Keratinocyte (primary cell): ENCODE measurements at regions not wholly inside any gene's neighbourhood (a gene's known extent, or its start where the extent isn't known, plus 50 kb on each side); places are given as distances from the start of the nearest gene placed in this dataset.

Experiments used
- DNase-seq: peaks from one replicate; pipeline ENCODE4 v3.0.0-alpha.2; 2011; ENCODE audit warnings: low read depth, missing footprints, low spot score
- FAIRE-seq: peaks from 2 replicates; lab custom pipeline; 2011; peaks lifted over from hg19 to GRCh38; lab: Jason Lieb, UNC
- H2AFZ ChIP-seq: 2 replicates; pipeline ENCODE4 v1.6.0; 2012; ENCODE audit warnings: low read length, control low read depth, inconsistent platforms; ENCODE audit not compliant: control insufficient read depth
- H3K27ac ChIP-seq: 2 replicates; pipeline ENCODE4 v1.5.1; 2011; ENCODE audit warnings: low read length; ENCODE audit not compliant: control insufficient read depth, insufficient read depth
- H3K27me3 ChIP-seq: 3 replicates; pipeline ENCODE4 v1.6.0; 2011; ENCODE audit warnings: low read length; ENCODE audit not compliant: control insufficient read depth, insufficient read depth; ENCODE audit errors: extremely low read depth
- H3K36me3 ChIP-seq, 2 experiments: 2 replicates in 1 of 2; 3 replicates in 1 of 2; pipeline ENCODE4 v1.5.1; 2011; ENCODE audit warnings: low read length in 2 of 2, mild to moderate bottlenecking in 1 of 2; ENCODE audit not compliant: control insufficient read depth in 2 of 2, insufficient read depth in 2 of 2; ENCODE audit errors: extremely low read depth in 1 of 2
- H3K4me1 ChIP-seq: 3 replicates; pipeline ENCODE4 v1.5.1; 2011; ENCODE audit warnings: low read length; ENCODE audit not compliant: control insufficient read depth, insufficient read depth; ENCODE audit errors: extremely low read depth
- H3K4me2 ChIP-seq: 3 replicates; pipeline ENCODE4 v1.6.0; 2011; ENCODE audit warnings: low read depth, low read length; ENCODE audit not compliant: control insufficient read depth, insufficient read depth; ENCODE audit errors: extremely low read depth
- H3K4me3 ChIP-seq, 3 experiments: fragments of 200-600 bp in 1 of 3; sonication (generic) in 1 of 3; 2 replicates in 2 of 3; 3 replicates in 1 of 3; pipeline ENCODE4 v1.5.1; 2011 to 2016; ENCODE audit warnings: low read length in 3 of 3, mild to moderate bottlenecking in 3 of 3, control low read depth in 2 of 3, inconsistent platforms in 1 of 3, low read depth in 1 of 3, mixed read lengths in 1 of 3, mixed run types in 1 of 3, moderate library complexity in 1 of 3; ENCODE audit not compliant: control insufficient read depth in 2 of 3, insufficient read depth in 2 of 3; ENCODE audit errors: extremely low read depth in 1 of 3
- H3K79me2 ChIP-seq: 2 replicates; pipeline ENCODE4 v1.6.0; 2012; ENCODE audit warnings: low read length; ENCODE audit not compliant: control insufficient read depth, insufficient read depth
- H3K9ac ChIP-seq: 3 replicates; pipeline ENCODE4 v1.6.0; 2011; ENCODE audit warnings: low read length; ENCODE audit not compliant: control insufficient read depth, insufficient read depth; ENCODE audit errors: extremely low read depth
- H3K9me1 ChIP-seq: 3 replicates; pipeline ENCODE4 v1.6.0; 2011; ENCODE audit warnings: low read length; ENCODE audit not compliant: control insufficient read depth, insufficient read depth; ENCODE audit errors: extremely low read depth
- H3K9me3 ChIP-seq: 2 replicates; pipeline ENCODE4 v1.5.1; 2012; ENCODE audit warnings: low read depth, low read length; ENCODE audit not compliant: control insufficient read depth
- H4K20me1 ChIP-seq: 3 replicates; pipeline ENCODE4 v1.6.0; 2011; ENCODE audit warnings: low read length; ENCODE audit not compliant: control insufficient read depth, insufficient read depth; ENCODE audit errors: extremely low read depth
- CTCF ChIP-seq, 3 experiments: IDR thresholded peaks in 1 of 3; conservative IDR thresholded peaks in 1 of 3; optimal IDR thresholded peaks in 1 of 3; 2 replicates in 2 of 3; 3 replicates in 1 of 3; pipeline versions ENCODE3 to v1.5.1; 2011; ENCODE audit warnings: low read length in 3 of 3, mild to moderate bottlenecking in 3 of 3, moderate library complexity in 2 of 3, control low read depth in 1 of 3, inconsistent platforms in 1 of 3; ENCODE audit not compliant: insufficient read depth in 2 of 3; ENCODE audit errors: extremely low read depth in 1 of 3
- EZH2 ChIP-seq: IDR thresholded peaks from one replicate; pipeline ENCODE4 v1.6.1; 2012; ENCODE audit warnings: inconsistent platforms, mild to moderate bottlenecking, low read length, moderate library complexity
- dilution Hi-C: fragments of 300-500 bp; cut with MboI; formaldehyde crosslinking; loops from one replicate; pipeline ENCODE4 v1.7.0; 2020; ENCODE audit warnings: low sequenced_read_pairs; ENCODE audit not compliant: extremely low pct_ligation_motif_present

GRCh38 chr5:171543148-171543815 lies 123.8 kb downstream of the FGF18 start:
- no peaks in the 10 kb centered on the region for H4K20me1 ChIP-seq
- dilution Hi-C loops = no loop called here
- no peaks in the 10 kb centered on the region for H3K9me3 ChIP-seq
- DNase-seq (no peak), FAIRE-seq (no peak)
- H3K27me3 ChIP-seq = peaks cover 11% of the 10 kb centered on the region
- TF ChIP-seq EZH2 = no peak
- no peak for TF ChIP-seq CTCF (optimal IDR thresholded peaks at IDR 0.05 in 1 of 3, IDR thresholded peaks at IDR 0.05 in 1 of 3, conservative IDR thresholded peaks at IDR 0.05 in 1 of 3; ENCODE audit: extremely low read depth in 1 of 3, insufficient read depth in 2 of 3, low read length in 3 of 3)
- no peak overlapping the region for H3K4me3 ChIP-seq
- no peak overlapping the region for H3K4me2 ChIP-seq
- no peaks in the 10 kb centered on the region for H3K4me1 ChIP-seq
- no peaks in the 10 kb centered on the region for H3K36me3 ChIP-seq
- H2AFZ ChIP-seq = no peak overlapping the region
- H3K9me1 ChIP-seq = no peaks in the 10 kb centered on the region
- H3K27ac ChIP-seq = no peak overlapping the region
- no peaks in the 10 kb centered on the region for H3K79me2 ChIP-seq
- no peak overlapping the region for H3K9ac ChIP-seq

- dilution Hi-C loops = no loop called here
- TF ChIP-seq CTCF (optimal IDR thresholded peaks at IDR 0.05 in 1 of 3, IDR thresholded peaks at IDR 0.05 in 1 of 3, conservative IDR thresholded peaks at IDR 0.05 in 1 of 3; ENCODE audit: extremely low read depth in 1 of 3, insufficient read depth in 2 of 3, low read length in 3 of 3) (no peak), EZH2 (no peak)
- no peak for FAIRE-seq
Observed at GRCh38 chr5:171544913-171545765, 125.7 kb downstream of the FGF18 start.

More at GRCh38 chr5:171544913-171545765, 125.7 kb downstream of the FGF18 start:
- Histone ChIP-seq H3K4me1 (no peaks in the 10 kb centered on the region), H4K20me1 (no peaks in the 10 kb centered on the region), H3K27ac (no peak overlapping the region), H2AFZ (no peak overlapping the region), H3K79me2 (no peaks in the 10 kb centered on the region), H3K9me1 (no peaks in the 10 kb centered on the region), H3K36me3 (no peaks in the 10 kb centered on the region), H3K9ac (no peak overlapping the region), H3K4me3 (no peak overlapping the region), H3K9me3 (no peaks in the 10 kb centered on the region), H3K4me2 (no peak overlapping the region), H3K27me3 (peaks cover 11% of the 10 kb centered on the region)
- no peak for DNase-seq
